NCI-H748 (cell line): ENCODE measurements at regions not wholly inside any gene's neighbourhood (a gene's known extent, or its start where the extent isn't known, plus 50 kb on each side); places are given as distances from the start of the nearest gene placed in this dataset.

ENCODE experiments used
- DNase-seq: peaks from one replicate; lab custom pipeline; 2025; ENCODE audit not compliant: unreplicated experiment; lab: John Stamatoyannopoulos, UW

- DNase-seq, result no peak
Observed at GRCh38 chr2:240310645-240311044, 124.8 kb upstream of the GPC1 start.

GRCh38 chr2:240311821-240312220 lies 123.6 kb upstream of the GPC1 start:
- no peak for DNase-seq

GRCh38 chr2:240319221-240319854 lies 116.1 kb upstream of the GPC1 start:
- no peak for DNase-seq

GRCh38 chr2:240319855-240320203 lies 115.6 kb upstream of the GPC1 start:
- no peak for DNase-seq

- DNase-seq, result no peak
Observed at GRCh38 chr2:240320204-240320993, 115.1 kb upstream of the GPC1 start.

GRCh38 chr2:240322231-240322955 lies 113.1 kb upstream of the GPC1 start:
- DNase-seq, result no peak

- DNase-seq, result peak; percentile 7
Observed at GRCh38 chr2:240322991-240323390, 112.5 kb upstream of the GPC1 start.

- no peak for DNase-seq
Observed at GRCh38 chr2:240323601-240324291, 111.7 kb upstream of the GPC1 start.

GRCh38 chr2:240324312-240325015 lies 111.0 kb upstream of the GPC1 start:
- DNase-seq, result no peak

GRCh38 chr2:240325016-240326007 lies 110.2 kb upstream of the GPC1 start:
- peak; percentile 46 for DNase-seq

- DNase-seq, result no peak
Observed at GRCh38 chr2:240326246-240326645, 109.2 kb upstream of the GPC1 start.

- DNase-seq, result no peak
Observed at GRCh38 chr2:240326886-240327285, 108.6 kb upstream of the GPC1 start.

- no peak for DNase-seq
Observed at GRCh38 chr2:240327566-240327965, 107.9 kb upstream of the GPC1 start.

GRCh38 chr2:240328526-240328925 lies 106.9 kb upstream of the GPC1 start:
- no peak for DNase-seq

- DNase-seq, result no peak
Observed at GRCh38 chr2:240329116-240329665, 106.3 kb upstream of the GPC1 start.

GRCh38 chr2:240329778-240330177 lies 105.7 kb upstream of the GPC1 start:
- no peak for DNase-seq

GRCh38 chr2:240333985-240334384 lies 101.5 kb upstream of the GPC1 start:
- DNase-seq, result no peak

- DNase-seq, result no peak
Observed at GRCh38 chr2:240335061-240335460, 100.4 kb upstream of the GPC1 start.

GRCh38 chr2:240336820-240337427 lies 98.5 kb upstream of the GPC1 start:
- no peak for DNase-seq
